GM23338 (cell line): ENCODE measurements at regions not wholly inside any gene's neighbourhood (a gene's known extent, or its start where the extent isn't known, plus 50 kb on each side); places are given as distances from the start of the nearest gene placed in this dataset.

Source experiments
- CTCF ChIP-seq, 2 experiments: fragments of 200-600 bp in 1 of 2; sonication (generic) in 1 of 2; conservative IDR thresholded peaks; 2 replicates each; pipeline versions ENCODE4 v1.5.1 to v1.6.1; 2016 to 2017; ENCODE audit warnings: antibody characterized with exemption in 2 of 2, low read depth in 2 of 2, mild to moderate bottlenecking in 2 of 2, moderate library complexity in 1 of 2
- EZH2 ChIP-seq: fragments of 200-600 bp; sonication (generic); IDR thresholded peaks from one replicate; pipeline ENCODE4 v1.8.0; 2017; ENCODE audit warnings: antibody characterized with exemption, mild to moderate bottlenecking, low read depth; ENCODE audit not compliant: unreplicated experiment
- POLR2AphosphoS5 ChIP-seq: IDR thresholded peaks from 2 replicates; pipeline ENCODE4 v1.6.1; 2016; ENCODE audit warnings: antibody characterized with exemption, low read depth
- TF ChIP-seq, protein P1 (sequence below): IDR thresholded peaks from 2 replicates; pipeline ENCODE4 v1.6.1; 2016; ENCODE audit warnings: antibody characterized with exemption

GRCh38 chr14:27366596-27366995 lies 768.8 kb upstream of the NOVA1 start:
- TF ChIP-seq CTCF (conservative IDR thresholded peaks at IDR 0.05; ENCODE audit: low read depth in 2 of 2) (no peak), EZH2 (no peak), POLR2AphosphoS5 (no peak)
- TF ChIP-seq, protein P1, sequence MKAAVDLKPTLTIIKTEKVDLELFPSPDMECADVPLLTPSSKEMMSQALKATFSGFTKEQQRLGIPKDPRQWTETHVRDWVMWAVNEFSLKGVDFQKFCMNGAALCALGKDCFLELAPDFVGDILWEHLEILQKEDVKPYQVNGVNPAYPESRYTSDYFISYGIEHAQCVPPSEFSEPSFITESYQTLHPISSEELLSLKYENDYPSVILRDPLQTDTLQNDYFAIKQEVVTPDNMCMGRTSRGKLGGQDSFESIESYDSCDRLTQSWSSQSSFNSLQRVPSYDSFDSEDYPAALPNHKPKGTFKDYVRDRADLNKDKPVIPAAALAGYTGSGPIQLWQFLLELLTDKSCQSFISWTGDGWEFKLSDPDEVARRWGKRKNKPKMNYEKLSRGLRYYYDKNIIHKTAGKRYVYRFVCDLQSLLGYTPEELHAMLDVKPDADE, result no peak
